CD4-positive, alpha-beta T cell (primary cell): ENCODE measurements at regions not wholly inside any gene's neighbourhood (a gene's known extent, or its start where the extent isn't known, plus 50 kb on each side); places are given as distances from the start of the nearest gene placed in this dataset.

Experiments
- ATAC-seq: fragments of 200-7000 bp; cut with Tn5 transposase; one replicate; pipeline ENCODE4 v1.10.0; 2022; ENCODE audit warnings: mild to moderate bottlenecking; ENCODE audit not compliant: poor library complexity
- CTCF ChIA-PET: fragments of 350-600 bp; sonication (Branson Sonifier 250); formaldehyde crosslinking; loops from one replicate; lab custom pipeline; 2021; ENCODE audit warnings: antibody characterized with exemption, inconsistent platforms; lab: Charles Lee
- POLR2A ChIA-PET: fragments of 350-600 bp; sonication (Branson Sonifier 250); formaldehyde crosslinking; loops from one replicate; lab custom pipeline; 2021; ENCODE audit warnings: antibody characterized with exemption, inconsistent platforms; lab: Charles Lee
- DNase-seq, 14 experiments: peaks; one replicate each; pipeline ENCODE4 v3.0.0-alpha.2; 2013 to 2020; ENCODE audit warnings: mixed read lengths in 2 of 14
- H3K27ac ChIP-seq, 2 donors: one replicate each; pipeline versions ENCODE4 v1.5.1 to v1.7.0; 2013; ENCODE audit warnings: low read length in 2 of 2, low read depth in 1 of 2, mild to moderate bottlenecking in 1 of 2
- H3K27me3 ChIP-seq, 2 experiments: 1 replicate in 1 of 2; 2 replicates in 1 of 2; pipeline versions ENCODE4 v1.6.1 to v1.7.0; 2013; ENCODE audit warnings: low read length in 2 of 2, control low read depth in 1 of 2, mild to moderate bottlenecking in 1 of 2, moderate library complexity in 1 of 2; ENCODE audit not compliant: insufficient read depth in 2 of 2, control insufficient read depth in 1 of 2
- H3K36me3 ChIP-seq: one replicate; pipeline ENCODE4 v1.6.1; 2013; ENCODE audit warnings: low read length, control low read depth; ENCODE audit not compliant: insufficient read depth
- H3K4me1 ChIP-seq: one replicate; pipeline ENCODE4 v1.6.1; 2013; ENCODE audit warnings: low read length, control low read depth; ENCODE audit not compliant: insufficient read depth
- H3K4me3 ChIP-seq: one replicate; pipeline ENCODE4 v1.5.1; 2013; ENCODE audit warnings: mild to moderate bottlenecking, low read length, moderate library complexity
- H3K9me3 ChIP-seq, 2 experiments: 1 replicate in 1 of 2; 2 replicates in 1 of 2; pipeline versions ENCODE4 v1.6.1 to v1.7.0; 2013; ENCODE audit warnings: low read length in 2 of 2, mild to moderate bottlenecking in 2 of 2, control low read depth in 1 of 2, moderate library complexity in 1 of 2; ENCODE audit not compliant: control insufficient read depth in 1 of 2, insufficient read depth in 1 of 2
- H3K27ac Mint-ChIP-seq: one replicate; pipeline ENCODE4 v1.8.0; 2020; ENCODE audit warnings: mixed read lengths
- H3K27me3 Mint-ChIP-seq: one replicate; pipeline ENCODE4 v1.8.0; 2021; ENCODE audit warnings: mixed read lengths
- H3K36me3 Mint-ChIP-seq: one replicate; pipeline ENCODE4 v1.8.0; 2021; ENCODE audit warnings: low read depth, mixed read lengths
- H3K4me1 Mint-ChIP-seq: one replicate; pipeline ENCODE4 v1.8.0; 2021; ENCODE audit warnings: low read depth, mixed read lengths
- H3K4me3 Mint-ChIP-seq: one replicate; pipeline ENCODE4 v1.8.0; 2020; ENCODE audit warnings: mild to moderate bottlenecking, mixed read lengths
- H3K9me3 Mint-ChIP-seq: one replicate; pipeline ENCODE4 v1.8.0; 2020; ENCODE audit warnings: mixed read lengths
- intact Hi-C, 2 experiments: fragments of 100-400 bp; cut with DNase I in 1 of 2; cut with micrococcal nuclease in 1 of 2; formaldehyde crosslinking; loops; one replicate each; pipeline versions ENCODE4 v1.15.1 to v1.9.0; 2023 to 2025; cut with DNase I, micrococcal nuclease
- TF ChIP-seq, protein P1 (sequence below): fragments of 200-600 bp; IDR thresholded peaks from one replicate; pipeline ENCODE4 v1.8.0; 2022; ENCODE audit warnings: antibody characterized with exemption, mild to moderate bottlenecking

DNA sequence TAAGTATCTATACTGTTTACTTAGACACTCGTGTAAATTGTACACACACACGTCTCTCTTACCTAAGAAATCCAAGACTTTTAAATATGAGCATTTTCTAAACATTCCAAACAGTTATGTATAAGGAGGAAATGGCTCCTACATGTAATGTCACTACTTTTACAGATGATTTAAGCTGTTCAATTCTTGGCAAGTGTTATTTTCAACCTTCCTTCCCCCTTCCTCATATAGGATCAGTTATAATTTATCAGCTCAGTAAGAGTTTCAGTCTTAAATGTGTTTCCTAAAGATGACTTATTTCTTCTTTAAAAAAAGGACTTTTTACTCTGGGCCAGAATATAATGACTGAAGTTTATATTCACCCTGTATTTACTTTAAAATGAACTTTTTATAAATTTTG is 601.1 kb downstream of the ANKRD50 start:
- Mint-ChIP-seq H3K27me3 (no peaks in the 10 kb centered on the region), H3K27ac (no peak overlapping the region), H3K4me3 (no peak overlapping the region), H3K4me1 (no peaks in the 10 kb centered on the region), H3K36me3 (no peaks in the 10 kb centered on the region), H3K9me3 (no peaks in the 10 kb centered on the region)
- no peaks in the 10 kb centered on the region for H3K36me3 ChIP-seq
- ChIA-PET CTCF (no interaction called here), POLR2A (no interaction called here)
- no peak for DNase-seq
- no peaks in the 10 kb centered on the region for H3K4me1 ChIP-seq
- no peak overlapping the region for H3K4me3 ChIP-seq
- no peaks in the 10 kb centered on the region for H3K27me3 ChIP-seq
- H3K9me3 ChIP-seq: no peaks in the 10 kb centered on the region
- intact Hi-C loops: no loop called here
- no peak for ATAC-seq
- TF ChIP-seq, protein P1, sequence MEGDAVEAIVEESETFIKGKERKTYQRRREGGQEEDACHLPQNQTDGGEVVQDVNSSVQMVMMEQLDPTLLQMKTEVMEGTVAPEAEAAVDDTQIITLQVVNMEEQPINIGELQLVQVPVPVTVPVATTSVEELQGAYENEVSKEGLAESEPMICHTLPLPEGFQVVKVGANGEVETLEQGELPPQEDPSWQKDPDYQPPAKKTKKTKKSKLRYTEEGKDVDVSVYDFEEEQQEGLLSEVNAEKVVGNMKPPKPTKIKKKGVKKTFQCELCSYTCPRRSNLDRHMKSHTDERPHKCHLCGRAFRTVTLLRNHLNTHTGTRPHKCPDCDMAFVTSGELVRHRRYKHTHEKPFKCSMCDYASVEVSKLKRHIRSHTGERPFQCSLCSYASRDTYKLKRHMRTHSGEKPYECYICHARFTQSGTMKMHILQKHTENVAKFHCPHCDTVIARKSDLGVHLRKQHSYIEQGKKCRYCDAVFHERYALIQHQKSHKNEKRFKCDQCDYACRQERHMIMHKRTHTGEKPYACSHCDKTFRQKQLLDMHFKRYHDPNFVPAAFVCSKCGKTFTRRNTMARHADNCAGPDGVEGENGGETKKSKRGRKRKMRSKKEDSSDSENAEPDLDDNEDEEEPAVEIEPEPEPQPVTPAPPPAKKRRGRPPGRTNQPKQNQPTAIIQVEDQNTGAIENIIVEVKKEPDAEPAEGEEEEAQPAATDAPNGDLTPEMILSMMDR: no peak
- H3K27ac ChIP-seq: no peak overlapping the region

GRCh38 chr4:124111922-124112321 is 600.6 kb downstream of the ANKRD50 start:
- TF ChIP-seq, protein P1: no peak
- Mint-ChIP-seq H3K27ac (no peak overlapping the region), H3K27me3 (no peaks in the 10 kb centered on the region), H3K9me3 (no peaks in the 10 kb centered on the region), H3K4me1 (no peaks in the 10 kb centered on the region), H3K4me3 (no peak overlapping the region), H3K36me3 (no peaks in the 10 kb centered on the region)
- no peaks in the 10 kb centered on the region for H3K9me3 ChIP-seq
- intact Hi-C loops: no loop called here
- POLR2A ChIA-PET: no interaction called here
- H3K4me3 ChIP-seq: no peak overlapping the region
- peak in 1 of 14 experiments; percentile 1 for DNase-seq
- H3K36me3 ChIP-seq: no peaks in the 10 kb centered on the region
- H3K4me1 ChIP-seq: no peaks in the 10 kb centered on the region
- H3K27me3 ChIP-seq: no peaks in the 10 kb centered on the region
- no peak overlapping the region for H3K27ac ChIP-seq
- CTCF ChIA-PET: no interaction called here
- no peak for ATAC-seq

DNA sequence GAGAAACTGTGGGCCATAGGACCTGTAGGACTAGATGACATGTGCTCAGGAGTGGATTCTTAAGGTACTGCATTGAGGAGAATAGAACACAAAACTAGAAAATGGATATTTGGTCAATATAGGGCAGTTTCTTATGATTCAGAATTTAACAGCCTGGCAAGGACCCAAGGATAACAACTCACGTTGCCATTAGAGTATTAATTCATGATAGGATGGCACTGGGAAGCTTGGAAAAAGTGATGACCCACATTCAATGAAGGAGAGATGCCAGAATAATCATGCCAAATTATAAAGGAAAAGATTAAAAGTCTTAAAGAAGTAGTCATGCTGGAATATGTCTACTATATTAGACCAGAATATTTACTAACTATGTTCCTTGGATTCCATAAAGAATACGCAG is 594.5 kb downstream of the ANKRD50 start:
- no peaks in the 10 kb centered on the region for H3K9me3 Mint-ChIP-seq
- CTCF ChIA-PET: no interaction called here
- H3K27ac Mint-ChIP-seq: no peak overlapping the region
- Histone ChIP-seq H3K27ac (no peak overlapping the region), H3K27me3 (no peaks in the 10 kb centered on the region), H3K36me3 (no peaks in the 10 kb centered on the region), H3K9me3 (no peaks in the 10 kb centered on the region), H3K4me3 (no peak overlapping the region), H3K4me1 (no peaks in the 10 kb centered on the region)
- H3K4me3 Mint-ChIP-seq: no peak overlapping the region
- DNase-seq (no peak), ATAC-seq (no peak)
- no peaks in the 10 kb centered on the region for H3K4me1 Mint-ChIP-seq
- intact Hi-C loops: no loop called here
- no peaks in the 10 kb centered on the region for H3K36me3 Mint-ChIP-seq
- no peaks in the 10 kb centered on the region for H3K27me3 Mint-ChIP-seq
- TF ChIP-seq, protein P1: no peak
- POLR2A ChIA-PET: no interaction called here
